WTC11 (cell line): ENCODE measurements at regions not wholly inside any gene's neighbourhood (a gene's known extent, or its start where the extent isn't known, plus 50 kb on each side); places are given as distances from the start of the nearest gene placed in this dataset.
"Not testable (repeated sequence)": the region's sequence is repeated elsewhere in the genome, so short reads cannot be mapped to it uniquely, and the experiment has no call there.

Experiments
- ATF1 ChIP-seq: sonication (generic); formaldehyde crosslinking; IDR thresholded peaks from 2 replicates; pipeline ENCODE4 v1.8.1; 2023; ENCODE audit warnings: mild to moderate bottlenecking, moderate library complexity, missing genetic modification reagents
- ATF6 ChIP-seq: sonication (generic); formaldehyde crosslinking; IDR thresholded peaks from 2 replicates; pipeline ENCODE4 v1.8.1; 2023; ENCODE audit warnings: mild to moderate bottlenecking, missing genetic modification reagents
- ESRRA ChIP-seq: sonication (generic); formaldehyde crosslinking; IDR thresholded peaks from 2 replicates; pipeline ENCODE4 v1.8.1; 2022; ENCODE audit warnings: mild to moderate bottlenecking, missing genetic modification reagents, borderline replicate concordance
- ETV6 ChIP-seq: sonication (generic); formaldehyde crosslinking; IDR thresholded peaks from 2 replicates; pipeline ENCODE4 v1.8.1; 2022; ENCODE audit warnings: mild to moderate bottlenecking, missing genetic modification reagents
- JUN ChIP-seq: sonication (generic); formaldehyde crosslinking; IDR thresholded peaks from 2 replicates; pipeline ENCODE4 v1.8.0; 2023; ENCODE audit warnings: mild to moderate bottlenecking, missing genetic modification reagents
- NR1H2 ChIP-seq: sonication (generic); formaldehyde crosslinking; IDR thresholded peaks from 2 replicates; pipeline ENCODE4 v1.9.0; 2021; ENCODE audit warnings: mild to moderate bottlenecking, moderate library complexity, missing genetic modification reagents
- SMAD3 ChIP-seq: sonication (generic); formaldehyde crosslinking; IDR thresholded peaks from 2 replicates; pipeline ENCODE4 v1.8.0; 2022; ENCODE audit warnings: missing genetic modification reagents, mild to moderate bottlenecking, borderline replicate concordance
- USF2 ChIP-seq: sonication (generic); formaldehyde crosslinking; IDR thresholded peaks from 2 replicates; pipeline ENCODE4 v1.8.1; 2023; ENCODE audit warnings: mild to moderate bottlenecking, missing genetic modification reagents, moderate library complexity
- TF ChIP-seq, protein P1 (sequence below): fragments of 200-600 bp; IDR thresholded peaks from 2 replicates; pipeline ENCODE4 v1.8.0; 2022; ENCODE audit warnings: antibody characterized with exemption
- TF ChIP-seq, protein P2 (sequence below): sonication (generic); formaldehyde crosslinking; IDR thresholded peaks from 2 replicates; pipeline ENCODE4 v1.8.1; 2023; ENCODE audit warnings: mild to moderate bottlenecking, moderate library complexity, missing genetic modification reagents

DNA sequence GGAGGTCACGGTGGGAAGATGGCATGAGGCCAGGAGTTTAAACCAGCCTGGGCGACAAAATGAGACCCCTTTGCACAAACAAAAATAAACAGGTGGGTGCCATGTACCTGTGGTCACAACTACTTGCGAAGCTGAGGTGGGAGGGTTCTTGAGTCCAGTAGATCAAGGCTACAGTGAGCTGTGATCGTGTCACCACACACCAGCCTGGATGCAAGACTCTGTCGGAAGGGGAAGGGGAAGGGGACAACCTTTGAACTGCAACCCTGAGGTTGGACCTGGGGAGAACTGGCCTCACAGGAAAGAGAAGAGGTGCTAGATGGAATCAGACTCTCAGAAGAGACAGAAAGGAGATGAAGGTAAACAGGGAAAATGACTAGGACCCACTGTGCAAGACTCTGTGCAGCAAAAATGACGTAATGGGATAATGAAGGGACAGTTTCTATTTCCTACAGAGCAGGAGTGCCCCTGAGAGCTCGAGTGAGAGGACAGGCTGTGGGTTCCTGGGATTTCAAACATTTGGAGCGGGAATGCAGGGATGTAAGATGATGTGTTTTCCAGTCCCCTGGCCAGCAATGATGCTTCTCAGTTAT is 131.0 kb upstream of the GRK3 start:
- TF ChIP-seq ESRRA, ETV6, ATF1, USF2, ATF6, SMAD3, NR1H2, JUN (CRISPR knock-in tag): not testable (repeated sequence)
- TF ChIP-seq, protein P1, sequence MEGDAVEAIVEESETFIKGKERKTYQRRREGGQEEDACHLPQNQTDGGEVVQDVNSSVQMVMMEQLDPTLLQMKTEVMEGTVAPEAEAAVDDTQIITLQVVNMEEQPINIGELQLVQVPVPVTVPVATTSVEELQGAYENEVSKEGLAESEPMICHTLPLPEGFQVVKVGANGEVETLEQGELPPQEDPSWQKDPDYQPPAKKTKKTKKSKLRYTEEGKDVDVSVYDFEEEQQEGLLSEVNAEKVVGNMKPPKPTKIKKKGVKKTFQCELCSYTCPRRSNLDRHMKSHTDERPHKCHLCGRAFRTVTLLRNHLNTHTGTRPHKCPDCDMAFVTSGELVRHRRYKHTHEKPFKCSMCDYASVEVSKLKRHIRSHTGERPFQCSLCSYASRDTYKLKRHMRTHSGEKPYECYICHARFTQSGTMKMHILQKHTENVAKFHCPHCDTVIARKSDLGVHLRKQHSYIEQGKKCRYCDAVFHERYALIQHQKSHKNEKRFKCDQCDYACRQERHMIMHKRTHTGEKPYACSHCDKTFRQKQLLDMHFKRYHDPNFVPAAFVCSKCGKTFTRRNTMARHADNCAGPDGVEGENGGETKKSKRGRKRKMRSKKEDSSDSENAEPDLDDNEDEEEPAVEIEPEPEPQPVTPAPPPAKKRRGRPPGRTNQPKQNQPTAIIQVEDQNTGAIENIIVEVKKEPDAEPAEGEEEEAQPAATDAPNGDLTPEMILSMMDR = not testable (repeated sequence)
- TF ChIP-seq, protein P2, sequence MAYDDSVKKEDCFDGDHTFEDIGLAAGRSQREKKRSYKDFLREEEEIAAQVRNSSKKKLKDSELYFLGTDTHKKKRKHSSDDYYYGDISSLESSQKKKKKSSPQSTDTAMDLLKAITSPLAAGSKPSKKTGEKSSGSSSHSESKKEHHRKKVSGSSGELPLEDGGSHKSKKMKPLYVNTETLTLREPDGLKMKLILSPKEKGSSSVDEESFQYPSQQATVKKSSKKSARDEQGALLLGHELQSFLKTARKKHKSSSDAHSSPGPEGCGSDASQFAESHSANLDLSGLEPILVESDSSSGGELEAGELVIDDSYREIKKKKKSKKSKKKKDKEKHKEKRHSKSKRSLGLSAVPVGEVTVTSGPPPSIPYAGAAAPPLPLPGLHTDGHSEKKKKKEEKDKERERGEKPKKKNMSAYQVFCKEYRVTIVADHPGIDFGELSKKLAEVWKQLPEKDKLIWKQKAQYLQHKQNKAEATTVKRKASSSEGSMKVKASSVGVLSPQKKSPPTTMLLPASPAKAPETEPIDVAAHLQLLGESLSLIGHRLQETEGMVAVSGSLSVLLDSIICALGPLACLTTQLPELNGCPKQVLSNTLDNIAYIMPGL = not testable (repeated sequence)
